Activated CD4-positive, alpha-beta T cell treated with anti-CD3 and anti-CD28 coated beads for 36 hours (primary cell): ENCODE measurements at regions not wholly inside any gene's neighbourhood (a gene's known extent, or its start where the extent isn't known, plus 50 kb on each side); places are given as distances from the start of the nearest gene placed in this dataset.
"Not testable (repeated sequence)": the region's sequence is repeated elsewhere in the genome, so short reads cannot be mapped to it uniquely, and the experiment has no call there.

Experiments used
- ATAC-seq: fragments of 200-7000 bp; cut with Tn5 transposase; one replicate; pipeline ENCODE4 v1.10.0; 2021; ENCODE audit warnings: mild to moderate bottlenecking, moderate library complexity
- CTCF ChIA-PET: fragments of 350-600 bp; sonication (Branson Sonifier 250); formaldehyde crosslinking; loops from one replicate; lab custom pipeline; 2021; ENCODE audit warnings: antibody characterized with exemption; lab: Charles Lee
- POLR2A ChIA-PET: fragments of 350-600 bp; sonication (Branson Sonifier 250); formaldehyde crosslinking; loops from one replicate; lab custom pipeline; 2021; ENCODE audit warnings: antibody characterized with exemption, inconsistent platforms; lab: Charles Lee
- DNase-seq: peaks from one replicate; pipeline ENCODE4 v3.0.0-alpha.2; 2020
- H3K27ac Mint-ChIP-seq: one replicate; pipeline ENCODE4 v1.8.0; 2021; ENCODE audit warnings: mixed read lengths
- H3K27me3 Mint-ChIP-seq: one replicate; pipeline ENCODE4 v1.8.0; 2021; ENCODE audit warnings: mixed read lengths
- H3K36me3 Mint-ChIP-seq: one replicate; pipeline ENCODE4 v1.8.0; 2021; ENCODE audit warnings: low read depth, mixed read lengths
- H3K4me1 Mint-ChIP-seq: one replicate; pipeline ENCODE4 v1.8.0; 2021; ENCODE audit warnings: mixed read lengths
- H3K4me3 Mint-ChIP-seq: one replicate; pipeline ENCODE4 v1.8.0; 2021; ENCODE audit warnings: mild to moderate bottlenecking, moderate library complexity, mixed read lengths
- H3K9me3 Mint-ChIP-seq: one replicate; pipeline ENCODE4 v1.8.0; 2021; ENCODE audit warnings: low read depth, mixed read lengths
- intact Hi-C, 2 experiments: fragments of 100-400 bp; cut with DNase I in 1 of 2; cut with micrococcal nuclease in 1 of 2; formaldehyde crosslinking; loops; one replicate each; pipeline versions ENCODE4 v1.14.2 to v1.15.1; 2022 to 2024; cut with DNase I, micrococcal nuclease

DNA sequence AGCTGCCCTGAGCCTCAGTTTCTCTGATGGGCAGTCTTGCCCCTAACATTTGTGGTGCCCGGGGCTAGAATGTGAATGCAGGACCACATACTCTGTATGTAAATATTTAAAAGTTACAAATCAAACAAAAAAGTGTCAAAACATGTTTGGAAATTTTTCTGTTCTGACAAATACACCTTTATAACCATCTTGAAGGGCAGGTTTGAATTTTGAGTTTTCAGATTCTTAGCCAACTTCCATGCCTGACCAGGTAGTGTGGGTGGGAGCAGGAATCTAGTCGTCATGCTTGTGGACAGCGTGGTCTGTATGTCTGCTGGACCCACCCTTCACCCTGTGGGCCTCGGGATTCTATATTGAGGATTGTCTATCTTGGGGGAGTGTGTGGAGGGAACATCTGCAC is 325.1 kb downstream of the SOX4 start:
- intact Hi-C loops, result no loop called here
- Mint-ChIP-seq H3K9me3 (no peaks in the 10 kb centered on the region), H3K4me3 (no peak overlapping the region), H3K27me3 (no peaks in the 10 kb centered on the region), H3K36me3 (peaks cover 2% of the 10 kb centered on the region), H3K27ac (no peak overlapping the region), H3K4me1 (peaks cover 21% of the 10 kb centered on the region)
- DNase-seq (no peak), ATAC-seq (no peak)
- POLR2A ChIA-PET, result no interaction called here
- CTCF ChIA-PET, result interaction anchor here (0.8 kb wide), 1 partner anchor 523 kb away, joined by 3 read pairs; no protein-coding TSS in a partner anchor

DNA sequence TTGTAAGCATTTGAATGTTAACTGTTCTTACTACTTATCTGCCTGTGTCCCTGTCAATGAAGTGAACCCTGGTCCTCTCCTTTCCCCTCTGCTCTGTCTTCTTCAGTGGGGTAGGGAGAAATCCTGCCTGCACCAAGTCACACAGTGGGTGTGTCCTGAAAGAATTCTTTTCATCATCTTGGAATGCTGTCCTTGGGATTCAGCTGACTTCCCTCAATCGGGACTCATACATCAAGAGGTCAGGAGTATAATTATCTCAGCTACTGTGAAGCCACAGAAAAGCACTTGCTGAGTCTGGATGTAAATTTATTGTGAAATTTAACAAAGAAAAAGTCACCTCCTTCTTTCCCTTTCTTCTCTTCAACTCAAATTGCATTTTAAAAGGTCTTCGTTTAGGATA is 328.5 kb downstream of the SOX4 start:
- intact Hi-C loops, result no loop called here
- Mint-ChIP-seq H3K4me3 (no peak overlapping the region), H3K27me3 (no peaks in the 10 kb centered on the region), H3K9me3 (no peaks in the 10 kb centered on the region), H3K27ac (no peak overlapping the region), H3K4me1 (peaks cover 13% of the 10 kb centered on the region), H3K36me3 (no peaks in the 10 kb centered on the region)
- DNase-seq (no peak), ATAC-seq (no peak)
- ChIA-PET CTCF (no interaction called here), POLR2A (no interaction called here)

DNA sequence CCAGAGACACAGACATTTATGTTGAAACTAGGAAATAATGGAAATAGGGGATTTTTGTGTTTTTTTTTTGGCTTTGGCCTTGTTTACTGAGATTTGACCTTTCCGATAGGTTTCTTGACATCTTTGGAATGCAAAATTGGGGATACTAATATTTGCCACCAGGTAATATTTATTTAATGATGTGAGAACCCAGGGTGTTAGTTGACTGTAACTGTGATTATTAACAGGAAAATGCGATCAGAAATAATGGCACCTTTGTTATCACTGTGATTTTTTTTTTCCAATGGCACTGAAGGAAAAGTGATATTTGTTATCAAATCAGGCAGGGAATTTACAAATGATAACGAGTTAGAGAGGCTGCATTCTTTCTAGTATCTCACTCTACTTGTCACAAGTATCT is 330.5 kb downstream of the SOX4 start:
- ChIA-PET POLR2A (no interaction called here), CTCF (no interaction called here)
- Mint-ChIP-seq H3K36me3 (no peaks in the 10 kb centered on the region), H3K27me3 (no peaks in the 10 kb centered on the region), H3K4me3 (no peak overlapping the region), H3K4me1 (peaks cover 22% of the 10 kb centered on the region), H3K9me3 (no peaks in the 10 kb centered on the region), H3K27ac (no peak overlapping the region)
- DNase-seq, result no peak
- intact Hi-C loops, result no loop called here
- ATAC-seq, result no peak

DNA sequence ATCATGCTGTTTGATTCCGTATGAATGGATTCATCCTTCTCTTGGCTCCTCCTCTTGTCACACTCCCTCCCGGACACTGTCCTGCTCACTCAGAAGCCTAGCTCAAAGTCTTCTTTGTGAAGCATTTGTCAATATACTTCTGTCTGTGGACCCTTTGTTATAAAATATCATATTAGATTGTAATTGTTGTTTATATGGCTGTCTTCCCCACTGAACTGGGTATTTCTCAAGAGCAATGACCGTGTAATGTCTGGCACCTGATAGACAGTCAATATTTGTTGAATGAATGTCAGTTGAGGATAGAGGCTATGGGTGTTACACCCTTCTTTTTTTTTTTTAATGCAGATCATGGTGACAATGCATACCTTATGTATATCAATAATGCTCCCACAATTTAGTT is 335.3 kb downstream of the SOX4 start:
- Mint-ChIP-seq H3K4me1 (peaks cover 22% of the 10 kb centered on the region), H3K36me3 (no peaks in the 10 kb centered on the region), H3K27me3 (no peaks in the 10 kb centered on the region), H3K9me3 (peaks cover 5% of the 10 kb centered on the region), H3K27ac (peak overlapping the region; percentile 49), H3K4me3 (no peak overlapping the region)
- ChIA-PET POLR2A (no interaction called here), CTCF (no interaction called here)
- ATAC-seq, result no peak
- no peak for DNase-seq
- intact Hi-C loops, result no loop called here

DNA sequence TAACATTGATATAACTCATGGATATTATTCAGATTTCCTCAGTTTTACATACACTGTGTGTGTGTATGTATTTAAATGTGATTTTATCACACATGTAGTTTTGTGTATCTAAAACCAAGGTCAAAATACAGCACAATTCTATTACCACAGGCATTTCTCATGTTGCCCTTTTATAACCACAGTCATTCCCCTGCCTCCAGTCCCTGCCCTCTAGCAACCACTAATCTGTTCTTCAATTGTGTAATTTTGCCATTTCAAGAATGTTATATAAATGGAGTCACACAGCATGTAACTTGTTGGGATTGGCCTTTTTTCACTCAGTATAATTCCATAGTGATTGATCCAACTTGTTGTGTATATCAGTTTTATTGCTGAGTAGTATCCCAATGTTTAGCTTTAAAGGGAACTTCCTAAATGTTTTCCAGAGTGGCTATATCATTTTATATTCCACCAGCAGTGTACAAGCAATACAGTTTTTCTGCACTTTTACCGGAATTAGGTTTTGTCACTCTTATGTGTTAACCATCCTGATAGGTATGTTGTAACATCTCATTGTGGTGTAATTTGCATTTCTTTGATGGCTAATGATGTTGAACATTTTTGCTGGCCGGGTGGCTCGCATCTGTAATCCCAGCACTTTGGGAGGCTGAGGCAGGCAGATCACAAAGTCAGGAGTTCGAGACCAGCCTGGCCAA is 338.2 kb downstream of the SOX4 start:
- H3K36me3 Mint-ChIP-seq, result no peaks in the 10 kb centered on the region
- peaks cover 7% of the 10 kb centered on the region for H3K9me3 Mint-ChIP-seq
- no peak for DNase-seq
- ATAC-seq, result no peak
- H3K27me3 Mint-ChIP-seq, result no peaks in the 10 kb centered on the region
- POLR2A ChIA-PET, result no interaction called here
- CTCF ChIA-PET, result no interaction called here
- H3K27ac Mint-ChIP-seq, result no peak overlapping the region
- intact Hi-C loops, result no loop called here
- peaks cover 11% of the 10 kb centered on the region for H3K4me1 Mint-ChIP-seq
- no peak overlapping the region for H3K4me3 Mint-ChIP-seq

DNA sequence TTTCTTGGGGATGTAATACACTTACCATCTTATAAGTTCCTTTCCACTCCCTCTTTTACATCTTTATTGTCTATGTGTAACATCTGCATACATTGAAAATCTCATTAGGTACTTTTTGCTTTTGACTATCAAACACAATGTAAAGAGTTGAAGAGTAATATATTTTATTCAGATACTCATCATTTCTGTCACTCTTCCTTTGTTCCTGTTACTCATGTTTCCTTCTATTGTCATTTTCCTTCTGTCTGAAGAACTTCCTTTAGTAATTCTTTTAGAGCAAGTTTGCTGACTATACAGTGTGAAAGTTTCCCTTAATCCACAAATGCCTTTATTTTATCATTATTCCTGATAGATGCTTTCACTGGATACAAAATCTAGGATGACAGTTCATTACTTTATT is 339.8 kb downstream of the SOX4 start:
- DNase-seq, result no peak
- no peaks in the 10 kb centered on the region for H3K36me3 Mint-ChIP-seq
- H3K4me3 Mint-ChIP-seq, result no peak overlapping the region
- H3K27ac Mint-ChIP-seq, result no peak overlapping the region
- H3K4me1 Mint-ChIP-seq, result no peaks in the 10 kb centered on the region
- POLR2A ChIA-PET, result interaction anchor here (0.6 kb wide), 1 partner anchor 60 kb away, joined by 3 read pairs; no protein-coding TSS in a partner anchor
- intact Hi-C loops, result no loop called here
- CTCF ChIA-PET, result no interaction called here
- peaks cover 7% of the 10 kb centered on the region for H3K9me3 Mint-ChIP-seq
- no peaks in the 10 kb centered on the region for H3K27me3 Mint-ChIP-seq
- no peak for ATAC-seq

DNA sequence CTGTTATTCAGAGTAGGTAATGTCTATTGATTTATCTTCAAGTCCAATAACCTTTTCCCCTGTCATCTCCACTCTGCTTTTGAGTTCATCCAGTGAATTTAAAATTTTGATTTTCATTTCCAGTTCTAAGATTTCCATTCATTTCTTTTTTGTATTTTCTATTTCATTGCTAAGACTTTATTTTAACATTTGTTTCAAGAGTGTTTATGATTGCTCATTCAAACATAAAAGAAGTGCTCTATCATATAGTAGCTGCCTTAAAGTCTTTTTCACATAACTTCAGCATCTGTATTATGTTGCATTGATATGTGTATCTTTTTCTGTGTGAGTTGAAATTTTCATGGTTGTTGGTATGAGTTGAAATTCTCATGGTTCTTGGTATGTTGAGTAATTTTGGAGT is 341.6 kb downstream of the SOX4 start:
- H3K4me3 Mint-ChIP-seq, result no peak overlapping the region
- ATAC-seq, result no peak
- no peaks in the 10 kb centered on the region for H3K27me3 Mint-ChIP-seq
- DNase-seq, result no peak
- H3K9me3 Mint-ChIP-seq, result peaks cover 5% of the 10 kb centered on the region
- ChIA-PET CTCF (interaction anchor here (0.6 kb wide), 2 partner anchors 82 to 208 kb away, joined by 3 read pairs; no protein-coding TSS in a partner anchor), POLR2A (interaction anchor here (0.6 kb wide), 1 partner anchor 9 kb away, joined by 6 read pairs; no protein-coding TSS in a partner anchor)
- no peaks in the 10 kb centered on the region for H3K4me1 Mint-ChIP-seq
- H3K36me3 Mint-ChIP-seq, result no peaks in the 10 kb centered on the region
- intact Hi-C loops, result loop anchor here (2.0 kb wide), 2 partner anchors 336 to 338 kb away; no protein-coding TSS in a partner anchor
- H3K27ac Mint-ChIP-seq, result no peak overlapping the region

DNA sequence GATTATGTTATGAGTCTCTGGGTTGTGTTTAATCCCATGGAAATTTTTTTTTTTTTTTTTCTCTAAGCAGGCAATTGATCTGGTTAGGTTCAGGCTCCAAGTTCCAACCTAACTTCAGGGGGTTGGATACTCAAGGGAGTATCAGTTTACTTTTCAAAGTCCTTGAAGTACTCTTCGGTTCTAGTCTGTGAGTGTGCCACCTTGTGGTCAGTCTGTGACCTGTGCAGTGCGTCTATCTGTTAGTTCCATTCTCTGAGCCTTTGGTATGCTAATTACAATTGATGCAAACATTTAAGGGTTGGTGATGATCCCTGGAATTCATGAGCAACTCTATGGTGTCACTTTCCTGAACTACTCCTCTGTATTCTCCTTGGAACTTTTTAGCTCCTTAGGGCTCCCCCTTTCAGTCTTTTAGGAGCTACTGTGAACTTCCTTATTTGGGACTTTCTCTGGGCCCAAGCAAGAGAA is 342.0 kb downstream of the SOX4 start:
- CTCF ChIA-PET, result interaction anchor here (0.6 kb wide), 1 partner anchor 81 kb away, joined by 3 read pairs; no protein-coding TSS in a partner anchor
- H3K36me3 Mint-ChIP-seq, result no peaks in the 10 kb centered on the region
- peak; percentile 51 for ATAC-seq

DNA sequence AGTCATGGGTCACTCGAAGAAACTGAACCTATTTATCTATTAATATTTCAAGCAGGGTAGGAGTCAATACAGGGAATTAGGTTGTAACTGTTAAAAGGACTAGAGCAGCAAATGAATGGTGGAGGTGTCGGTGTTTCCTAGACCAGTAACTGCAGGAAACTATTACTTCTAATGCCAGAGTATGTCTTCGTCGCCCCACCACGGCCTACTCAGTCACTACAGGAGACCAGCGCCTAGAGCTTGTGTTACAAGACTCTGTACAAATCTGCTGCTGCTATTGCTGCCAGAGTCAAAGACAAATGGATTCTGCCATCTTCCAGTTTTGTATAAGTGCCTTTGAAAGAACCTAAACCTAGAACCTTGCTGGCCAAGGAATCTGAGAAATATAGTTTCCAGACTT is 343.9 kb downstream of the SOX4 start:
- no peaks in the 10 kb centered on the region for H3K27me3 Mint-ChIP-seq
- ChIA-PET POLR2A (interaction anchor here (0.6 kb wide), 1 partner anchor 1968 kb away, joined by 3 read pairs; no protein-coding TSS in a partner anchor), CTCF (no interaction called here)
- H3K27ac Mint-ChIP-seq, result no peak overlapping the region
- intact Hi-C loops, result no loop called here
- H3K4me1 Mint-ChIP-seq, result no peaks in the 10 kb centered on the region
- H3K9me3 Mint-ChIP-seq, result peaks cover 2% of the 10 kb centered on the region
- H3K4me3 Mint-ChIP-seq, result no peak overlapping the region
- DNase-seq (no peak), ATAC-seq (no peak)
- H3K36me3 Mint-ChIP-seq, result no peaks in the 10 kb centered on the region

More for the DNA sequence above, 342.0 kb downstream of the SOX4 start:
- H3K27me3 Mint-ChIP-seq, result no peaks in the 10 kb centered on the region
- intact Hi-C loops, result loop anchor here (2.0 kb wide), 2 partner anchors 337 to 339 kb away; no protein-coding TSS in a partner anchor
- peaks cover 5% of the 10 kb centered on the region for H3K9me3 Mint-ChIP-seq
- H3K4me3 Mint-ChIP-seq, result no peak overlapping the region
- POLR2A ChIA-PET, result no interaction called here
- DNase-seq, result peak; percentile 60
- H3K4me1 Mint-ChIP-seq, result no peaks in the 10 kb centered on the region
- no peak overlapping the region for H3K27ac Mint-ChIP-seq

DNA sequence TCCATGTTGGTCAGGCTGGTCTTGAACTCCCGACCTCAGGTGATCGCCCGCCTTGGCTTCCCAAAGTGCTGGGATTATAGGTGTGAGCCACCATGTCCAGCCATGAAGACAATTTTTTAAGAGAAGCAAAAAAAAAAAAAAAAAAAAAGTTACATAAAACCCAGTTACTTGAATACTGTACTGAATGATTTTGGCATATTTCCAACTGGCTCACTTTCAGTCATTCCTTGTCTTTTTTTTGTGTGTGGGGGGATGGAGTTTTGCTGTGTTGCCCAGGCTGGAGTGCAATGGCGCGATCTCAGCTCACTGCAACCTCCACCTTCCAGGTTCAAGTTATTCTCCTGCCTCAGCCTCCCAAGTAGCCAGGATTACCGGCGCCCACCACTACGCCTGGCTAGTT is 345.5 kb downstream of the SOX4 start:
- intact Hi-C loops, H3K9me3 Mint-ChIP-seq, H3K27ac Mint-ChIP-seq, ATAC-seq, H3K36me3 Mint-ChIP-seq, H3K4me3 Mint-ChIP-seq, H3K27me3 Mint-ChIP-seq, POLR2A ChIA-PET, DNase-seq, H3K4me1 Mint-ChIP-seq: not testable (repeated sequence)
- CTCF ChIA-PET, result interaction anchor here (0.7 kb wide), 1 partner anchor 32 kb away, joined by 3 read pairs; no protein-coding TSS in a partner anchor

DNA sequence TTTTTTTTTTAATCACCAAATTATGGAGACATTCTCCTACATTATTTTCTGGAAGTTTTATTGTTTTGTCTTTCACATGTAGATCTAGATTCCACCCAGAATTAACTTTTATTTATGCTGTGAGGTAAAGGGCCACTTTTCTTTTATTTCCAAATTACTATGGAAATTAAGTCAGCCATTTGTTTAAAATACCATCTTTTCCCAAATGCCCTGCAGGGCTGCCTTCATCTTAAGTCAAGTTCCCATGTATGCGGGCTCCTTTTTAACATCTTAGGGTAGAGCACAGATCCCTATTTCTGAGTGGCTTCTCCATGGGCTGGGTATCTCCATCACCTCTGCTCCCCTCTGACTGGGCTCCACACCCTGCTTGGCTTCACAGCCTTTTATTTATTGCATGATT is 348.4 kb downstream of the SOX4 start:
- Mint-ChIP-seq H3K4me3 (no peak overlapping the region), H3K27me3 (no peaks in the 10 kb centered on the region), H3K4me1 (no peaks in the 10 kb centered on the region), H3K9me3 (no peaks in the 10 kb centered on the region), H3K36me3 (no peaks in the 10 kb centered on the region), H3K27ac (no peak overlapping the region)
- ChIA-PET CTCF (interaction anchor here (0.7 kb wide), 1 partner anchor 1706 kb away, joined by 3 read pairs; no protein-coding TSS in a partner anchor), POLR2A (no interaction called here)
- no peak for ATAC-seq
- no peak for DNase-seq
- intact Hi-C loops, result no loop called here

DNA sequence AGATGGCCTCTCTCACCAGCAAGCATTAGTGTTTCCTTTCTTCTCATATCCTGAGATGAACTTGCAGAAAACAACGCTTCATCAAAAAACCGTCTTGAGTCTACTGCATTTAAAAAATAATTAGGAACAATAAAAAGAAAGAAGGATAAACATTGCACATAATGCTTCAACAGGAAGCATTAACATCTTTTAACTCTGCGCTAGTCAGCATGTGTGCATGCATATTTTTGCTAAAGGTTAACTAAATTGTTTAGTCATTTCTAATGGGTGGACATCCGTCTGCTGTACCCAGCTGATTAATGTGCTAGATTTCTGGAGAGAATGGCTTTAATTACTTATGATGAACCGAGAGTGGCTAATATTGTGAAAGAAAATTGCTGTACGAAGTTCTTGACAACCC is 349.3 kb downstream of the SOX4 start:
- ATAC-seq, result no peak
- Mint-ChIP-seq H3K9me3 (no peaks in the 10 kb centered on the region), H3K27me3 (no peaks in the 10 kb centered on the region), H3K4me1 (no peaks in the 10 kb centered on the region), H3K36me3 (no peaks in the 10 kb centered on the region), H3K4me3 (no peak overlapping the region), H3K27ac (no peak overlapping the region)
- CTCF ChIA-PET, result no interaction called here
- intact Hi-C loops, result no loop called here
- no peak for DNase-seq
- POLR2A ChIA-PET, result no interaction called here
